KMS-11 (cell line): ENCODE measurements at regions not wholly inside any gene's neighbourhood (a gene's known extent, or its start where the extent isn't known, plus 50 kb on each side); places are given as distances from the start of the nearest gene placed in this dataset.

Experiments
- H2AFZ ChIP-seq: fragments of 200-600 bp; sonication (generic); 2 replicates; pipeline ENCODE4 v1.6.1; 2016; ENCODE audit warnings: antibody characterized with exemption, mixed run types, low read depth
- H3K27ac ChIP-seq: fragments of 200-600 bp; sonication (generic); 2 replicates; pipeline ENCODE4 v1.6.1; 2016; ENCODE audit warnings: mild to moderate bottlenecking, mixed run types
- H3K27me3 ChIP-seq: fragments of 200-600 bp; sonication (generic); 2 replicates; pipeline ENCODE4 v1.6.1; 2017; ENCODE audit warnings: mild to moderate bottlenecking, low read depth, mixed run types, moderate library complexity; ENCODE audit not compliant: insufficient read depth
- H3K36me3 ChIP-seq: fragments of 200-600 bp; sonication (generic); 2 replicates; pipeline ENCODE4 v1.6.1; 2017; ENCODE audit warnings: mild to moderate bottlenecking, mixed run types; ENCODE audit not compliant: insufficient read depth
- H3K4me1 ChIP-seq: fragments of 200-600 bp; sonication (generic); 2 replicates; pipeline ENCODE4 v1.6.1; 2016; ENCODE audit warnings: mild to moderate bottlenecking, low read depth, mixed run types; ENCODE audit not compliant: poor library complexity, severe bottlenecking
- H3K4me2 ChIP-seq: fragments of 200-600 bp; sonication (generic); 2 replicates; pipeline ENCODE4 v1.7.0; 2016; ENCODE audit warnings: mild to moderate bottlenecking, mixed run types
- H3K4me3 ChIP-seq: fragments of 200-600 bp; sonication (generic); IDR thresholded peaks from 2 replicates; pipeline ENCODE4 v1.6.1; 2017; ENCODE audit warnings: low read depth, low read length, mixed read lengths; ENCODE audit not compliant: insufficient read depth
- H3K79me2 ChIP-seq: fragments of 200-600 bp; sonication (generic); 2 replicates; pipeline ENCODE4 v1.6.1; 2016; ENCODE audit warnings: low read depth, mixed run types; ENCODE audit not compliant: insufficient read depth
- H3K9ac ChIP-seq: fragments of 200-600 bp; sonication (generic); 2 replicates; pipeline ENCODE4 v1.6.1; 2016; ENCODE audit warnings: mild to moderate bottlenecking, mixed run types
- H4K20me1 ChIP-seq: fragments of 200-600 bp; sonication (generic); 2 replicates; pipeline ENCODE4 v1.6.1; 2016; ENCODE audit warnings: mild to moderate bottlenecking, mixed run types; ENCODE audit not compliant: insufficient read depth
- TF ChIP-seq, protein P1 (sequence below): fragments of 200-600 bp; sonication (generic); conservative IDR thresholded peaks from 2 replicates; pipeline ENCODE4 v1.6.1; 2017; ENCODE audit warnings: low read depth, mild to moderate bottlenecking, antibody characterized with exemption, low read length, moderate library complexity, mixed read lengths

DNA sequence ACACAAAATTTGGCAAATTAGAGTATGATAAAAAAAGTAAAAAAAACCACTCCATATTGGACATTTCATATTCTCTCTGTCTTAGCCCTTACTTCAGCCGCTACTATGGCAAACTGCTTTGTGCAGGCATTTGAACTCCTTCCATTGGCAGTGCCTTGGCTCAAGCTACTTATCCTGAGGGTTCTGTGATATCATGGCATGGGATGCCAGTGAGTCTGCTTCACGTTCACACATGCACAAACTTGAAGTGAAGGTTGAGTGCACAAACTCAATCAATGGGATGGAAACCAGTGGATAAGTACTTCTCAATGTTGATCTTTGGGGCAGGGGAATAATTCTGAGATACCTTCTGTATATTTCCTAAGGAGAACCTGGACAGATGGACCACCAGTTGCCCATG is 117.2 kb downstream of the IL20RB start:
- TF ChIP-seq, protein P1, sequence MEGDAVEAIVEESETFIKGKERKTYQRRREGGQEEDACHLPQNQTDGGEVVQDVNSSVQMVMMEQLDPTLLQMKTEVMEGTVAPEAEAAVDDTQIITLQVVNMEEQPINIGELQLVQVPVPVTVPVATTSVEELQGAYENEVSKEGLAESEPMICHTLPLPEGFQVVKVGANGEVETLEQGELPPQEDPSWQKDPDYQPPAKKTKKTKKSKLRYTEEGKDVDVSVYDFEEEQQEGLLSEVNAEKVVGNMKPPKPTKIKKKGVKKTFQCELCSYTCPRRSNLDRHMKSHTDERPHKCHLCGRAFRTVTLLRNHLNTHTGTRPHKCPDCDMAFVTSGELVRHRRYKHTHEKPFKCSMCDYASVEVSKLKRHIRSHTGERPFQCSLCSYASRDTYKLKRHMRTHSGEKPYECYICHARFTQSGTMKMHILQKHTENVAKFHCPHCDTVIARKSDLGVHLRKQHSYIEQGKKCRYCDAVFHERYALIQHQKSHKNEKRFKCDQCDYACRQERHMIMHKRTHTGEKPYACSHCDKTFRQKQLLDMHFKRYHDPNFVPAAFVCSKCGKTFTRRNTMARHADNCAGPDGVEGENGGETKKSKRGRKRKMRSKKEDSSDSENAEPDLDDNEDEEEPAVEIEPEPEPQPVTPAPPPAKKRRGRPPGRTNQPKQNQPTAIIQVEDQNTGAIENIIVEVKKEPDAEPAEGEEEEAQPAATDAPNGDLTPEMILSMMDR, result no peak
- H3K27me3 ChIP-seq, result no peaks in the 10 kb centered on the region
- H3K4me1 ChIP-seq, result no peaks in the 10 kb centered on the region
- no peak overlapping the region for H2AFZ ChIP-seq
- no peak overlapping the region for H3K27ac ChIP-seq
- no peaks in the 10 kb centered on the region for H3K36me3 ChIP-seq
- no peak overlapping the region for H3K4me3 ChIP-seq
- no peaks in the 10 kb centered on the region for H4K20me1 ChIP-seq
- H3K79me2 ChIP-seq, result no peaks in the 10 kb centered on the region
- no peak overlapping the region for H3K4me2 ChIP-seq
- H3K9ac ChIP-seq, result no peak overlapping the region

GRCh38 chr3:137078040-137078439 is 120.3 kb downstream of the IL20RB start:
- H3K27me3 ChIP-seq, result no peaks in the 10 kb centered on the region
- H3K27ac ChIP-seq, result no peak overlapping the region
- no peak overlapping the region for H2AFZ ChIP-seq
- no peaks in the 10 kb centered on the region for H3K4me1 ChIP-seq
- no peak overlapping the region for H3K9ac ChIP-seq
- TF ChIP-seq, protein P1, result no peak
- H3K79me2 ChIP-seq, result no peaks in the 10 kb centered on the region
- no peak overlapping the region for H3K4me2 ChIP-seq
- H3K4me3 ChIP-seq, result no peak overlapping the region
- no peaks in the 10 kb centered on the region for H4K20me1 ChIP-seq
- H3K36me3 ChIP-seq, result no peaks in the 10 kb centered on the region

GRCh38 chr3:137079571-137079970 is 121.8 kb downstream of the IL20RB start:
- TF ChIP-seq, protein P1, result no peak
- Histone ChIP-seq H3K9ac (no peak overlapping the region), H2AFZ (no peak overlapping the region), H3K36me3 (no peaks in the 10 kb centered on the region), H3K4me3 (no peak overlapping the region), H4K20me1 (no peaks in the 10 kb centered on the region), H3K27ac (no peak overlapping the region), H3K4me2 (no peak overlapping the region), H3K4me1 (no peaks in the 10 kb centered on the region), H3K79me2 (no peaks in the 10 kb centered on the region), H3K27me3 (no peaks in the 10 kb centered on the region)

DNA sequence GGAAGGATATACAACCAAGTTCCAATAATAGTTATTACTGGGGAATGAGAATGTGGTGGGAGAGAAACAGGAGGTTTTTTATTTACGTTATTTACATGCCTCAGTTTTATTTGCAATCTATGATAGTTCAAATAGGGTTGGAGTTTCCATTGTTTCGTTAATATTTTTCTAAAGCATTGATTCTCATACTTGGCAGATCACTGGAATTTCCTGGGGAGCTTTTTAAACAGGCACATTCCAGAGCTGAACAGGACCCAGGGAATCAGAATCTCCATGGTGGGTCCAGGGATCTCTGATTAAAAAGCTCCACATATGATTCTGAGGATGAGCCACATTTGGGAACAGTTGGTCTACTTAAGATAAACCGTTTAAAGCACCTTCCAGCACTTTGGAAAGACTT is 123.9 kb downstream of the IL20RB start:
- TF ChIP-seq, protein P1, result no peak
- H3K27me3 ChIP-seq, result no peaks in the 10 kb centered on the region

More for the DNA sequence above, 123.9 kb downstream of the IL20RB start:
- H3K36me3 ChIP-seq, result no peaks in the 10 kb centered on the region
- no peaks in the 10 kb centered on the region for H3K79me2 ChIP-seq
- no peak overlapping the region for H3K9ac ChIP-seq
- H3K27ac ChIP-seq, result no peak overlapping the region
- no peaks in the 10 kb centered on the region for H4K20me1 ChIP-seq
- H2AFZ ChIP-seq, result no peak overlapping the region
- no peak overlapping the region for H3K4me2 ChIP-seq
- no peaks in the 10 kb centered on the region for H3K4me1 ChIP-seq
- H3K4me3 ChIP-seq, result no peak overlapping the region
